ENCODE measurements at regions not wholly inside any gene's neighbourhood (a gene's known extent, or its start where the extent isn't known, plus 50 kb on each side); places are given as distances from the start of the nearest gene placed in this dataset.

- no peak for DNase-seq (ENCODE audit: low read depth)
- no peak for TF ChIP-seq CTCF (conservative IDR thresholded peaks at IDR 0.05; ENCODE audit: low read depth, low read length)
- no peak overlapping the region for H3K4me3 ChIP-seq (ENCODE audit: low read depth, low read length)
These were observed 54.4 kb upstream of the HS3ST1 start for GRCh38 chr4:11483046-11483445.

GRCh38 chr4:11480683-11481082 lies 52.0 kb upstream of the HS3ST1 start:
- no peak for DNase-seq (ENCODE audit: low read depth)
- no peak for TF ChIP-seq CTCF (conservative IDR thresholded peaks at IDR 0.05; ENCODE audit: low read depth, low read length)
- no peak overlapping the region for H3K4me3 ChIP-seq (ENCODE audit: low read depth, low read length)

Measured in epithelial cell of proximal tubule (primary cell).